ENCODE measurements at regions not wholly inside any gene's neighbourhood (a gene's known extent, or its start where the extent isn't known, plus 50 kb on each side); places are given as distances from the start of the nearest gene placed in this dataset.
"Not testable (repeated sequence)": the region's sequence is repeated elsewhere in the genome, so short reads cannot be mapped to it uniquely, and the experiment has no call there.

DNA sequence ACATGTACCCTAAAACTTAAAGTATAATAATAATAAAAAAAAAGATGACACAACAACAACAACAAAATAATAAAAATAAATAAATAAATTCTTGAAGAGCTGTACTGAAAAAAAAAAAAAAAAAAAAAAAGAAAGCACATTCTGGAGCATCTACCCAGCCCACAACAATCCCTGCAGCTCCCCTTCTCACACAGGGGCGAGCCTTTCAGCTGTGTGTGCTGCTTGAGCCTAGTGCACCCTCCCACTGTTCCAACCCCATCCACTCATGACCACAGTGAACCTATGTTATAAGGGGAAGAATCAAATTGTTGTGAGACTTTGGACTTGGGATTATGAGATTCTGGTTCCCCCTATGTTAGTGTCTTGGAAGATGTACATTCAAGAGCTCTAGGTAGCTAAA is 161.5 kb upstream of the JADE1 start:
- H3K36me3 ChIP-seq (ENCODE audit: insufficient read depth, low read length), result no peaks in the 10 kb centered on the region
- H3K79me2 ChIP-seq (ENCODE audit: insufficient read depth, low read length), result no peaks in the 10 kb centered on the region
- no peaks in the 10 kb centered on the region for H4K20me1 ChIP-seq (ENCODE audit: insufficient read depth, low read length)
- no peaks in the 10 kb centered on the region for H3K9me3 ChIP-seq (ENCODE audit: low read length)
- no peak overlapping the region for H3K27ac ChIP-seq (ENCODE audit: low read depth, low read length, poor library complexity, severe bottlenecking)
- H3F3A ChIP-seq (ENCODE audit: insufficient read depth, low read length), result no peaks in the 10 kb centered on the region
- no peak overlapping the region for H3K4me2 ChIP-seq (ENCODE audit: low read length)
- H3K9me2 ChIP-seq (ENCODE audit: low read depth, low read length), result no peaks in the 10 kb centered on the region
- no peak overlapping the region for H3K4me3 ChIP-seq (ENCODE audit: low read depth, low read length, poor library complexity, severe bottlenecking)
- no peak for TF ChIP-seq EZH2 (IDR thresholded peaks at IDR 0.05; ENCODE audit: borderline replicate concordance, low read length)
- TF ChIP-seq, protein P1, sequence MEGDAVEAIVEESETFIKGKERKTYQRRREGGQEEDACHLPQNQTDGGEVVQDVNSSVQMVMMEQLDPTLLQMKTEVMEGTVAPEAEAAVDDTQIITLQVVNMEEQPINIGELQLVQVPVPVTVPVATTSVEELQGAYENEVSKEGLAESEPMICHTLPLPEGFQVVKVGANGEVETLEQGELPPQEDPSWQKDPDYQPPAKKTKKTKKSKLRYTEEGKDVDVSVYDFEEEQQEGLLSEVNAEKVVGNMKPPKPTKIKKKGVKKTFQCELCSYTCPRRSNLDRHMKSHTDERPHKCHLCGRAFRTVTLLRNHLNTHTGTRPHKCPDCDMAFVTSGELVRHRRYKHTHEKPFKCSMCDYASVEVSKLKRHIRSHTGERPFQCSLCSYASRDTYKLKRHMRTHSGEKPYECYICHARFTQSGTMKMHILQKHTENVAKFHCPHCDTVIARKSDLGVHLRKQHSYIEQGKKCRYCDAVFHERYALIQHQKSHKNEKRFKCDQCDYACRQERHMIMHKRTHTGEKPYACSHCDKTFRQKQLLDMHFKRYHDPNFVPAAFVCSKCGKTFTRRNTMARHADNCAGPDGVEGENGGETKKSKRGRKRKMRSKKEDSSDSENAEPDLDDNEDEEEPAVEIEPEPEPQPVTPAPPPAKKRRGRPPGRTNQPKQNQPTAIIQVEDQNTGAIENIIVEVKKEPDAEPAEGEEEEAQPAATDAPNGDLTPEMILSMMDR (IDR thresholded peaks at IDR 0.05; ENCODE audit: low read length), result no peak
- no peak overlapping the region for H2AFZ ChIP-seq (ENCODE audit: low read length)
- H3K9ac ChIP-seq (ENCODE audit: low read length), result no peak overlapping the region
- no peaks in the 10 kb centered on the region for H3K27me3 ChIP-seq (ENCODE audit: insufficient read depth, low read length)
- H3K4me1 ChIP-seq (ENCODE audit: insufficient read depth, low read length, severe bottlenecking), result no peaks in the 10 kb centered on the region

DNA sequence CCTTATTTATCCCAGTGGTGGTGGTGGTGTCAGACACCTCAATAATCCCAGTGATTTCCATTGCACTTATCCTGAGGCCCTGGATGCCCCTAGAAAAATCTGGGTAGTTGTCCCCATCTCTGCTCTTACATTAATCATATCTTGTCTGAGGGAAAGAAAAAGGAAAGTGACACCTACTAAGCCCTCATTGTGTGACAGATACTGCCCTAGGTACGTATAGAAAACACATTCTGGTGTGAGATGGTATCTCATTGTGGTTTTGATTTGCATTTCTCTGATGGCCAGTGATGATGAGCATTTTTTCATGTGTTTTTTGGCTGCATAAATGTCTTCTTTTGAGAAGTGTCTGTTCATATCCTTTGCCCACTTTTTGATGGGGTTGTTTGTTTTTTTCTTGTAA is 162.6 kb upstream of the JADE1 start:
- H4K20me1 ChIP-seq (ENCODE audit: insufficient read depth, low read length); H3K36me3 ChIP-seq (ENCODE audit: insufficient read depth, low read length); H3K4me1 ChIP-seq (ENCODE audit: insufficient read depth, low read length, severe bottlenecking); H3K4me3 ChIP-seq (ENCODE audit: low read depth, low read length, poor library complexity, severe bottlenecking); H3K9me2 ChIP-seq (ENCODE audit: low read depth, low read length); H2AFZ ChIP-seq (ENCODE audit: low read length); H3K9me3 ChIP-seq (ENCODE audit: low read length); H3K27me3 ChIP-seq (ENCODE audit: insufficient read depth, low read length); H3K9ac ChIP-seq (ENCODE audit: low read length); H3K79me2 ChIP-seq (ENCODE audit: insufficient read depth, low read length); H3F3A ChIP-seq (ENCODE audit: insufficient read depth, low read length); H3K4me2 ChIP-seq (ENCODE audit: low read length); H3K27ac ChIP-seq (ENCODE audit: low read depth, low read length, poor library complexity, severe bottlenecking): not testable (repeated sequence)

DNA sequence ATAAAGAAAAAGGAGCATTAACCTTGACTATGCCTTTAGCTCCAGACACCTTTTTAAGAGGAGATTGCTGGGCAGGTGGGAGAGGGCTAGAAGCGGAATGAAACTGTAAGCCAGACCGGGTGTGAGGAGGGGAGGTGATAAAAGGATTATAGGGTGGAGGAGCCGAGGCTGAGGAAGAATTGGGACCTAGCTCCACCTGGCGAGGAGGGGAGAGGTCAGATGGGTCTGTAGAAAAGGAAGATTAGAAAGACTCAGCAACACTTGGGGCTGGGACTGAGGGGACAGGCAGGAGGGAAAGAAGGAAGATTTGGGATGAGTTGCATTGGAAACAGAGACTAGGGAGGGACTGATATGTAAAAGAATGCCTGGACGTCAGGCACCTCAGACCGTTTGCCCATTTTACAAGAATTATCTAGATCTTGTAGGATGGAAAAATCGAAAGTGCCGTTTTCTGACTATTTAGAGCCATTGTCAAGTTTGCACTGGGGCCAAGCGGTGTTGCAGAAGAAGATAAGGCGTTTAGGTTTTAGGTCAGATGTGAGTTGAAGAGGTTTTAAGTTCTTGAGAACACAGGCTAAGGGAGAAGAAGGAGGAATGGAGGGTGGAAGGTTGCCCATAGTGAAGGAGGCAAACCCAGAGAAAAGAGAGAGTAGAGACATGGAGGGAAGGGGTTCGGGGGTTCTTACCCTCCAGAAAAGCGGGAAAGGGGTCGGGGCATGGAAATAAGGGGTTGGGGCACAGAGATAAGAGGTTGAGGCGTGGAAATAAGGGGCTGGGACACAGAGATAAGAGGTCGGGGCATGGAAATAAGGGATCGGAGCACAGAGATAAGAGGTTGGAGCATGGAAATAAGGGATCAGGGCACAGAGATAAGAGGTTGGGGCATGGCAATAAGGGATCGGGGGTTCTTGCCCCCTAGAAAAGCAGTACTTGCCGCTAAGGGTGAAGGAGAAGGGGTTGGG is 164.5 kb upstream of the JADE1 start:
- not testable (repeated sequence) for H3K9me3 ChIP-seq (ENCODE audit: low read length); H3K9me2 ChIP-seq (ENCODE audit: low read depth, low read length); H3K36me3 ChIP-seq (ENCODE audit: insufficient read depth, low read length); H4K20me1 ChIP-seq (ENCODE audit: insufficient read depth, low read length); H3K79me2 ChIP-seq (ENCODE audit: insufficient read depth, low read length); H3K27me3 ChIP-seq (ENCODE audit: insufficient read depth, low read length); H3K4me2 ChIP-seq (ENCODE audit: low read length); H3K9ac ChIP-seq (ENCODE audit: low read length); H3K4me1 ChIP-seq (ENCODE audit: insufficient read depth, low read length, severe bottlenecking); H2AFZ ChIP-seq (ENCODE audit: low read length); H3K4me3 ChIP-seq (ENCODE audit: low read depth, low read length, poor library complexity, severe bottlenecking); H3K27ac ChIP-seq (ENCODE audit: low read depth, low read length, poor library complexity, severe bottlenecking); H3F3A ChIP-seq (ENCODE audit: insufficient read depth, low read length)

DNA sequence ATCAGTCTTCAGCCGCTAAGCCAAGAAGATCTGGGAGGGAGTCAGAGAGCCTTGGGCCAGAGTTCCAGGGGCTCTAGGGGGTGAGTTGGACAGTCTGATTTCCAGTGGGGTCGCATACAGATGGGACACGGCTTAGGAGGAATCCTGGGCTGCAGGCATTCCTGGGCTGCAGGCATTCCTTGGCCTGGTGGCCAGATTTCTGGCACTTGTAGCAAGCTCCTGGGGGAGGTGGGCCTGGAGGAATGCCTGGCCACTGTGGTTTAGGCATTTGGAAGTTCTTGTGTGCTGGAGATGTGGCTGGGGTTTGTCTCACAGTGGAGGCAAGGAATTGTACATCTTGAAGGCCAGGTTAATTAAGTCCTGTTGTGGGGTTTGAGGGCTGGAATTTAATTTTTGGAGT is 165.4 kb upstream of the JADE1 start:
- not testable (repeated sequence) for H3F3A ChIP-seq (ENCODE audit: insufficient read depth, low read length)

DNA sequence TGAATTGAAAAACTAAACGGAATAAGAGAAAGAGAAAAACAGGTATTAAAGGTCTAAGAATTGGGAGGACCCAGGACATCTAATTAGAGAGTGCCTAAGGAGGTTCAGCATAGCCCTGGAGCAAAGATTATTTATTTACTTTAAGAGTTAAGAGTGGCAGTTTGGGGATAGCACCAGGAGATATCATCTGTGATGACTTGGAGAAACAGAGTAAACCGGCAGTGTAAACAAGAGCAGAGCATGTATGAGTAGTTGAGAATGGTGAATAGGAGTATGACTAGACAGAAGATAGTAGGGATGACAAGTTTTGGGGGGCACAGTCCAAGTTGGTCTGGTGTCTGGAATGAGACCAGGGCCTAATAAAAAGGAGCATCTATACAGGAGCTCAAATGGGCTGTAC is 167.9 kb upstream of the JADE1 start:
- H3K9ac ChIP-seq (ENCODE audit: low read length); H3K4me3 ChIP-seq (ENCODE audit: low read depth, low read length, poor library complexity, severe bottlenecking); H3K9me2 ChIP-seq (ENCODE audit: low read depth, low read length); H3K27me3 ChIP-seq (ENCODE audit: insufficient read depth, low read length); H3K36me3 ChIP-seq (ENCODE audit: insufficient read depth, low read length); H4K20me1 ChIP-seq (ENCODE audit: insufficient read depth, low read length); H3K4me2 ChIP-seq (ENCODE audit: low read length); H3K9me3 ChIP-seq (ENCODE audit: low read length); H2AFZ ChIP-seq (ENCODE audit: low read length); H3F3A ChIP-seq (ENCODE audit: insufficient read depth, low read length); H3K79me2 ChIP-seq (ENCODE audit: insufficient read depth, low read length); H3K27ac ChIP-seq (ENCODE audit: low read depth, low read length, poor library complexity, severe bottlenecking); H3K4me1 ChIP-seq (ENCODE audit: insufficient read depth, low read length, severe bottlenecking): not testable (repeated sequence)

More for the DNA sequence above, 165.4 kb upstream of the JADE1 start:
- H3K4me1 ChIP-seq (ENCODE audit: insufficient read depth, low read length, severe bottlenecking); H3K27ac ChIP-seq (ENCODE audit: low read depth, low read length, poor library complexity, severe bottlenecking); H4K20me1 ChIP-seq (ENCODE audit: insufficient read depth, low read length); H3K4me3 ChIP-seq (ENCODE audit: low read depth, low read length, poor library complexity, severe bottlenecking); H3K9me3 ChIP-seq (ENCODE audit: low read length); H3K9ac ChIP-seq (ENCODE audit: low read length); H3K79me2 ChIP-seq (ENCODE audit: insufficient read depth, low read length); H3K9me2 ChIP-seq (ENCODE audit: low read depth, low read length); H3K36me3 ChIP-seq (ENCODE audit: insufficient read depth, low read length); H3K27me3 ChIP-seq (ENCODE audit: insufficient read depth, low read length); H3K4me2 ChIP-seq (ENCODE audit: low read length); H2AFZ ChIP-seq (ENCODE audit: low read length): not testable (repeated sequence)
